Kidney epithelial cell (primary cell): ENCODE measurements at regions not wholly inside any gene's neighbourhood (a gene's known extent, or its start where the extent isn't known, plus 50 kb on each side); places are given as distances from the start of the nearest gene placed in this dataset.

Source experiments
- DNase-seq: peaks from one replicate; pipeline ENCODE4 v3.0.0-alpha.2; 2010; ENCODE audit warnings: low read depth
- H3K27me3 ChIP-seq: 2 replicates; pipeline ENCODE4 v1.6.0; 2011; ENCODE audit warnings: low read length; ENCODE audit not compliant: control insufficient read depth, insufficient read depth
- H3K36me3 ChIP-seq: 2 replicates; pipeline ENCODE4 v1.5.1; 2011; ENCODE audit warnings: low read length; ENCODE audit not compliant: control insufficient read depth, insufficient read depth
- H3K4me3 ChIP-seq: 2 replicates; pipeline ENCODE4 v1.5.1; 2011; ENCODE audit warnings: low read depth, mild to moderate bottlenecking, control low read depth, low read length
- CTCF ChIP-seq: IDR thresholded peaks from 2 replicates; pipeline ENCODE4 v1.5.1; 2011; ENCODE audit warnings: mild to moderate bottlenecking, moderate library complexity, low read length, control low read depth, inconsistent platforms; ENCODE audit not compliant: insufficient read depth, poor library complexity, severe bottlenecking

GRCh38 chr7:81594767-81595166, 175.1 kb downstream of the HGF start:
- DNase-seq, result no peak
- H3K27me3 ChIP-seq, result no peaks in the 10 kb centered on the region
- H3K36me3 ChIP-seq, result no peaks in the 10 kb centered on the region
- H3K4me3 ChIP-seq, result no peak overlapping the region
- TF ChIP-seq CTCF, result no peak

- Histone ChIP-seq H3K4me3 (no peak overlapping the region), H3K27me3 (no peaks in the 10 kb centered on the region), H3K36me3 (no peaks in the 10 kb centered on the region)
- TF ChIP-seq CTCF, result no peak
- DNase-seq, result no peak
Measured at GRCh38 chr7:81590131-81590530, 179.7 kb downstream of the HGF start.

GRCh38 chr7:81584667-81585066, 185.2 kb downstream of the HGF start:
- no peaks in the 10 kb centered on the region for H3K27me3 ChIP-seq
- no peak for DNase-seq
- TF ChIP-seq CTCF, result no peak
- H3K4me3 ChIP-seq, result no peak overlapping the region
- no peaks in the 10 kb centered on the region for H3K36me3 ChIP-seq

- no peak for TF ChIP-seq CTCF
- no peaks in the 10 kb centered on the region for H3K27me3 ChIP-seq
- H3K36me3 ChIP-seq, result no peaks in the 10 kb centered on the region
- no peak overlapping the region for H3K4me3 ChIP-seq
- no peak for DNase-seq
Measured at GRCh38 chr7:81583882-81584533, 185.8 kb downstream of the HGF start.

- H3K4me3 ChIP-seq, result no peak overlapping the region
- TF ChIP-seq CTCF, result no peak
- no peaks in the 10 kb centered on the region for H3K27me3 ChIP-seq
- H3K36me3 ChIP-seq, result no peaks in the 10 kb centered on the region
- DNase-seq, result no peak
Measured at GRCh38 chr7:81583090-81583489, 186.8 kb downstream of the HGF start.

GRCh38 chr7:81577642-81578340, 192.1 kb downstream of the HGF start:
- Histone ChIP-seq H3K27me3 (no peaks in the 10 kb centered on the region), H3K36me3 (no peaks in the 10 kb centered on the region), H3K4me3 (no peak overlapping the region)
- DNase-seq, result no peak
- no peak for TF ChIP-seq CTCF
